ENCODE measurements at regions not wholly inside any gene's neighbourhood (a gene's known extent, or its start where the extent isn't known, plus 50 kb on each side); places are given as distances from the start of the nearest gene placed in this dataset.

DNA sequence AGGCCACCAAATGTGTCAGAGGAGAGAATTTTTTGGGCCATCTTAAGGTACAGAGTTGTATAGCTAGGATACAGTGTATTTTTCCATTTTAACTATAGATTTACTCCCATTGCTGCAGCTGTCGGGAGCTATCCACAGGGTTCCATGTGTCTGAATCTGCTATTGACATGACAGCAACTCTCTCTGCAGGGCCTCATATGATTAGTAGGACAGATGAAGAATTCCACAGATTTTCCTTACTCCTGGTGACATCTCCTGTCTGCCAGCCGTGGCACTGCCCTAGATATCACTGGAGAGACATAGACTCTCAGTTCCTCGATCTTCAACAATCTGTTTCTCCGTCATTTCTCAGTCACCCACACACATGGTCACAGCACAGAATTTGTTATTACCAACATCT lies 86.5 kb downstream of the SPCS3 start:
- no peak for TF ChIP-seq POLR2AphosphoS5 (IDR thresholded peaks at IDR 0.05)
- TF ChIP-seq EP300 (IDR thresholded peaks at IDR 0.05): no peak
